Activated CD8-positive, alpha-beta T cell treated with anti-CD3 and anti-CD28 coated beads for 36 hours (primary cell): ENCODE measurements at regions not wholly inside any gene's neighbourhood (a gene's known extent, or its start where the extent isn't known, plus 50 kb on each side); places are given as distances from the start of the nearest gene placed in this dataset.

Experiments
- ATAC-seq: fragments of 200-7000 bp; cut with Tn5 transposase; one replicate; pipeline ENCODE4 v1.10.0; 2021; ENCODE audit warnings: mild to moderate bottlenecking, moderate library complexity
- CTCF ChIA-PET: fragments of 350-600 bp; sonication (Branson Sonifier 250); formaldehyde crosslinking; loops from one replicate; lab custom pipeline; 2021; ENCODE audit warnings: antibody characterized with exemption; lab: Charles Lee
- POLR2A ChIA-PET: fragments of 350-600 bp; sonication (Branson Sonifier 250); formaldehyde crosslinking; loops from one replicate; lab custom pipeline; 2021; ENCODE audit warnings: antibody characterized with exemption; lab: Charles Lee
- DNase-seq: peaks from one replicate; pipeline ENCODE4 v3.0.0-alpha.2; 2020
- H3K27ac Mint-ChIP-seq: one replicate; pipeline ENCODE4 v1.8.0; 2021; ENCODE audit warnings: mild to moderate bottlenecking, mixed read lengths
- H3K27me3 Mint-ChIP-seq: one replicate; pipeline ENCODE4 v1.8.0; 2021; ENCODE audit warnings: mixed read lengths
- H3K36me3 Mint-ChIP-seq: one replicate; pipeline ENCODE4 v1.8.0; 2021; ENCODE audit warnings: low read depth, mixed read lengths
- H3K4me1 Mint-ChIP-seq: one replicate; pipeline ENCODE4 v1.8.0; 2021; ENCODE audit warnings: low read depth, mixed read lengths
- H3K4me3 Mint-ChIP-seq: one replicate; pipeline ENCODE4 v1.8.0; 2021; ENCODE audit warnings: mild to moderate bottlenecking, moderate library complexity, mixed read lengths
- H3K9me3 Mint-ChIP-seq: one replicate; pipeline ENCODE4 v1.8.0; 2021; ENCODE audit warnings: mixed read lengths
- CTCF ChIP-seq: fragments of 200-600 bp; IDR thresholded peaks from one replicate; pipeline ENCODE4 v1.8.0; 2022; ENCODE audit warnings: antibody characterized with exemption, mild to moderate bottlenecking
- intact Hi-C: fragments of 100-400 bp; cut with micrococcal nuclease; formaldehyde crosslinking; loops from one replicate; pipeline ENCODE4 v1.10.0; 2022

GRCh38 chr4:63122955-63123354 is 1286.3 kb downstream of the TECRL start:
- ATAC-seq (no peak), DNase-seq (no peak)
- H3K36me3 Mint-ChIP-seq, result no peaks in the 10 kb centered on the region
- POLR2A ChIA-PET, result no interaction called here
- peaks cover 14% of the 10 kb centered on the region for H3K9me3 Mint-ChIP-seq
- CTCF ChIA-PET, result no interaction called here
- no peaks in the 10 kb centered on the region for H3K27me3 Mint-ChIP-seq
- no peak overlapping the region for H3K27ac Mint-ChIP-seq
- intact Hi-C loops, result no loop called here
- no peak overlapping the region for H3K4me3 Mint-ChIP-seq
- no peak for TF ChIP-seq CTCF
- no peaks in the 10 kb centered on the region for H3K4me1 Mint-ChIP-seq

DNA sequence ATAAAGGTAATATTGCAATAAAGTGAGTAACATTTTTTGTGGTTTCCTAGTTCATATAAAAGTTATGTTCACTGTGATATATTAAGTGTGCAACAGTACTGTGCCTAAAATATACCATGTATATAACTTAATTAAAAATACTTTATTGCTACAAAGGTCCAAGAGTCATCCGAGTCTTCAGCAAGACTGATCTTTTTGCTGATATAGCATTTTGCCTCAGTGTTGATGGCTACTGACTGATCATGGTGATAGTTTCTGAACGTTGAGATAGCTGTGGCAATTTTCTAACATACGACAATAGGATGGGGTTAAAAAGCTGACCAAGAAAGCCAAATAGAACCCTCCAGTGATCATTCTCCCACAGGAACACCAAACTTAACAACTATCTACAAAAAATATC is 1302.7 kb downstream of the TECRL start:
- intact Hi-C loops, result no loop called here
- Mint-ChIP-seq H3K27ac (no peak overlapping the region), H3K36me3 (no peaks in the 10 kb centered on the region), H3K4me3 (no peak overlapping the region), H3K27me3 (no peaks in the 10 kb centered on the region), H3K9me3 (peaks cover 22% of the 10 kb centered on the region), H3K4me1 (no peaks in the 10 kb centered on the region)
- ChIA-PET POLR2A (no interaction called here), CTCF (no interaction called here)
- DNase-seq (no peak), ATAC-seq (no peak)
- TF ChIP-seq CTCF, result no peak

DNA sequence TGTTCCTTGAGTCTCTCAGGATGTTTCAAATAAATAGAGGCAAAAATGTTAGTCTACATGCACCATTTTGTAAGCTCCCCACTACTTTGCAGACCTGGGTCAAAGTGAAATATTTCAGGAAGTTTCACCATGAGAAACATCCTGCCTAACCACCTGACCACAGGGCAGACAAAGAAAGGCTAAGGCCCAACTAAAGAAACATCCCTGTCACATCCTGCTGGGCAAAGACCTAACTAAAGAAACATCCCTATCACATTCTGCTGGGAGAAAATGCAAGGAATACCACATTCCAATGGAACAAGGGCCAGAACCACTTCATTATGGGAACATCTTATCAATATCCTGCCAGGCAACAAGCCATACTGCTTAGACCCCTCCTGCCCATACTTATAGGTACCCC is 1303.4 kb downstream of the TECRL start:
- TF ChIP-seq CTCF, result no peak
- Mint-ChIP-seq H3K36me3 (no peaks in the 10 kb centered on the region), H3K9me3 (peaks cover 22% of the 10 kb centered on the region), H3K27ac (no peak overlapping the region), H3K4me3 (no peak overlapping the region), H3K27me3 (no peaks in the 10 kb centered on the region), H3K4me1 (no peaks in the 10 kb centered on the region)
- ATAC-seq (no peak), DNase-seq (no peak)
- POLR2A ChIA-PET, result no interaction called here
- intact Hi-C loops, result no loop called here
- CTCF ChIA-PET, result no interaction called here

DNA sequence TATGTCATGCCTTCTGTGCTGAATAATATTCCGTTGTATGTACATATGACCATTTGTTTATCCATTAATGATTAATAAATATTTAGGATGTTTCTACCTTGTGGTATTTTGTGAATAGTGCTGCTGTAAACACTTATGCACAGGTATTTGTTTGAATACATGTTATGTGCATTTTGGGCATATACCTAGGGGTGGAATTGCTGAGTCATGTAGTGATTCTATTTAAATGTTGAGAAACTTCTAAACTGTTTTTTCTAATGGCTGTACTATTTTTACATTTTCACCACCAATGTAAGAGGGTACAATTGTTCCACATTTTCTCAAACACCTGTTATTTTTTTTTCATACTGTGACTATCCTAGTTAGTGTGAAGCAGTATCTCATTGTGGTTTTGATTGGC is 1318.6 kb downstream of the TECRL start:
- no peak for TF ChIP-seq CTCF
- DNase-seq (no peak), ATAC-seq (no peak)
- ChIA-PET POLR2A (no interaction called here), CTCF (no interaction called here)
- H3K27ac Mint-ChIP-seq, result no peak overlapping the region
- H3K4me3 Mint-ChIP-seq, result no peak overlapping the region
- H3K9me3 Mint-ChIP-seq, result peaks cover 5% of the 10 kb centered on the region
- intact Hi-C loops, result no loop called here
- no peaks in the 10 kb centered on the region for H3K36me3 Mint-ChIP-seq
- no peaks in the 10 kb centered on the region for H3K4me1 Mint-ChIP-seq
- no peaks in the 10 kb centered on the region for H3K27me3 Mint-ChIP-seq

DNA sequence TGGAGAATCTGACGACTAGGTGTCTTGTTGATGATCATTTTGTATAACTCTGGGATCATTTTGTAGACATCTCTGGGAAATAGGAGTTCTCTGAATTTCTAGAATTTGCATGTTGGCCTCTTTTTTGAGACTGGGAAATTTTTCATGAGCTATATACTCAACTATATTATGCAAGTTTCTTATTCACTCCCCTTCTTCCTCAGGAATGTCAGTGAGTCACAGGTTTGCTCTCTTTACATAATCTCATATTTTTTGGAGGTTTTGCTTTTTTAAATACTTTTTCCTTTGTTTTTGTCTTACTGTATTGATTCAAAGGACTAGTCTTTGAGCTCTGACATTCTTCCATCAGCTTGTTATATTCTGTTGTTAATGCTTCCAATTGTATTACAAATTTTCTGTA is 1324.2 kb downstream of the TECRL start:
- ChIA-PET POLR2A (interaction anchor here (0.6 kb wide), 1 partner anchor 799 kb away, joined by 3 read pairs; no protein-coding TSS in a partner anchor), CTCF (no interaction called here)
- Mint-ChIP-seq H3K27me3 (no peaks in the 10 kb centered on the region), H3K4me1 (no peaks in the 10 kb centered on the region), H3K9me3 (peaks cover 13% of the 10 kb centered on the region), H3K4me3 (no peak overlapping the region), H3K27ac (no peak overlapping the region), H3K36me3 (no peaks in the 10 kb centered on the region)
- TF ChIP-seq CTCF, result no peak
- intact Hi-C loops, result no loop called here
- ATAC-seq (no peak), DNase-seq (no peak)
